ELF-1 (cell line): ENCODE measurements at regions not wholly inside any gene's neighbourhood (a gene's known extent, or its start where the extent isn't known, plus 50 kb on each side); places are given as distances from the start of the nearest gene placed in this dataset.
"Not testable (repeated sequence)": the region's sequence is repeated elsewhere in the genome, so short reads cannot be mapped to it uniquely, and the experiment has no call there.

Experiments used
- DNase-seq: peaks from one replicate; pipeline ENCODE4 v3.0.0-alpha.2; 2016; ENCODE audit warnings: low read depth, low spot score

- not testable (repeated sequence) for DNase-seq
Observed at GRCh38 chr6:57860481-57861315, 543.3 kb downstream of the PRIM2 start.

GRCh38 chr6:57870083-57870482 lies 552.7 kb downstream of the PRIM2 start:
- not testable (repeated sequence) for DNase-seq

- DNase-seq = not testable (repeated sequence)
Observed at GRCh38 chr6:57873424-57873823, 556.0 kb downstream of the PRIM2 start.

GRCh38 chr6:57876659-57877058 lies 559.2 kb downstream of the PRIM2 start:
- not testable (repeated sequence) for DNase-seq

- DNase-seq = not testable (repeated sequence)
Observed at GRCh38 chr6:57877729-57878128, 560.3 kb downstream of the PRIM2 start.

GRCh38 chr6:57878792-57879191 lies 561.4 kb downstream of the PRIM2 start:
- not testable (repeated sequence) for DNase-seq

- DNase-seq = not testable (repeated sequence)
Observed at GRCh38 chr6:57898850-57899249, 581.4 kb downstream of the PRIM2 start.

- not testable (repeated sequence) for DNase-seq
Observed at GRCh38 chr6:57900687-57901399, 583.4 kb downstream of the PRIM2 start.

GRCh38 chr6:57901445-57901844 lies 584.0 kb downstream of the PRIM2 start:
- not testable (repeated sequence) for DNase-seq

GRCh38 chr6:57904356-57904755 lies 586.9 kb downstream of the PRIM2 start:
- not testable (repeated sequence) for DNase-seq

GRCh38 chr6:57915300-57915699 lies 597.9 kb downstream of the PRIM2 start:
- not testable (repeated sequence) for DNase-seq

GRCh38 chr6:57942966-57943365 lies 625.5 kb downstream of the PRIM2 start:
- not testable (repeated sequence) for DNase-seq

GRCh38 chr6:57946084-57946768 lies 628.8 kb downstream of the PRIM2 start:
- DNase-seq = not testable (repeated sequence)

- not testable (repeated sequence) for DNase-seq
Observed at GRCh38 chr6:57946769-57947091, 629.3 kb downstream of the PRIM2 start.

- peak; percentile 76 for DNase-seq
Observed at GRCh38 chr6:57948481-57948880, 631.1 kb downstream of the PRIM2 start.

- not testable (repeated sequence) for DNase-seq
Observed at GRCh38 chr6:57950430-57950829, 633.0 kb downstream of the PRIM2 start.

GRCh38 chr6:57966757-57967156 lies 649.3 kb downstream of the PRIM2 start:
- DNase-seq = not testable (repeated sequence)

- DNase-seq = not testable (repeated sequence)
Observed at GRCh38 chr6:57971956-57972355, 654.5 kb downstream of the PRIM2 start.

- DNase-seq = no peak
Observed at GRCh38 chr6:57974653-57975052, 657.2 kb downstream of the PRIM2 start.

GRCh38 chr6:57975127-57975526 lies 657.7 kb downstream of the PRIM2 start:
- DNase-seq = not testable (repeated sequence)

GRCh38 chr6:57976371-57976770 lies 658.9 kb downstream of the PRIM2 start:
- not testable (repeated sequence) for DNase-seq

GRCh38 chr6:57983603-57984002 lies 666.2 kb downstream of the PRIM2 start:
- DNase-seq = not testable (repeated sequence)
